ENCODE measurements at regions not wholly inside any gene's neighbourhood (a gene's known extent, or its start where the extent isn't known, plus 50 kb on each side); places are given as distances from the start of the nearest gene placed in this dataset.
"Not testable (repeated sequence)": the region's sequence is repeated elsewhere in the genome, so short reads cannot be mapped to it uniquely, and the experiment has no call there.

DNA sequence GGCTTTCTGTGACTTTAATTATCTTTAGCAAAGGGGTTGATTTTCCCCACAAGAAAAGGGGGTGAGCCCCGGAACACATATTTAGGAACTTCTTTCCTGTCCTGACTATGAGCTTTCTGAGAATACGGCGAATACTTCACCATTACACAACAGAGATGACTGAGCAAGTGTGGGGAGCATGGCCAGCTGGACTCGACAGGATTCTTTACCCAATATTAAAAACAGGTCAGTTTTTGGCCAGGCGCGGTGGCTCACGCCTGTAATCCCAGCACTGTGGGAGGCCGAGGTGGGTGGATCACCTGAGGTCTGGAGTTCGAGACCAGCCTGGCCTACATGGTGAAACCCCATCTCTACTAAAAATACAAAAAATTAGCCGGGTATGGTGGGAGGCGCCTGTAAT, 153.7 kb downstream of the TFAP2C start:
- TF ChIP-seq EZH2 (IDR thresholded peaks at IDR 0.05; ENCODE audit: borderline replicate concordance, low read depth, low read length, poor library complexity, severe bottlenecking); CTCF (conservative IDR thresholded peaks at IDR 0.05; ENCODE audit: low read depth, low read length): not testable (repeated sequence)
